IMR-90 (cell line): ENCODE measurements at regions not wholly inside any gene's neighbourhood (a gene's known extent, or its start where the extent isn't known, plus 50 kb on each side); places are given as distances from the start of the nearest gene placed in this dataset.
A peak's percentile ranks its signal among the peaks of the same experiment; 100 is the strongest.

Experiments
- ATAC-seq: fragments of 200-7000 bp; cut with Tn5 transposase; 2 replicates; pipeline ENCODE4 v1.9.1; 2020; ENCODE audit warnings: low read depth, mild to moderate bottlenecking, moderate library complexity
- BruUV-seq: library from RNA; stranded (reverse); fragments of 400-500 nt; replicated peaks from 2 replicates; lab custom pipeline; 2021; lab: Mats Ljungman, UMichigan
- CTCF ChIA-PET: fragments of 300-600 bp; formaldehyde crosslinking; extraction: SDS; loops from one replicate; lab custom pipeline; 2021; ENCODE audit warnings: antibody characterized with exemption; lab: Yijun Ruan, JAX
- POLR2A ChIA-PET: fragments of 300-600 bp; sonication (Branson Sonifier 250); formaldehyde crosslinking; loops from one replicate; lab custom pipeline; 2022; ENCODE audit warnings: antibody characterized with exemption; ENCODE audit not compliant: unreplicated experiment; lab: Charles Lee
- DNase-seq: peaks from one replicate; pipeline ENCODE4 v3.0.0; 2013
- H2AFZ ChIP-seq: replicated peaks from 2 replicates; pipeline ENCODE3; 2013; ENCODE audit warnings: low read length, mild to moderate bottlenecking; ENCODE audit not compliant: poor library complexity
- H2AK5ac ChIP-seq: 2 replicates; pipeline ENCODE4 v1.6.1; 2013; ENCODE audit warnings: low read depth, low read length, inconsistent platforms
- H2AK9ac ChIP-seq: replicated peaks from 2 replicates; pipeline ENCODE3; 2013; ENCODE audit warnings: mild to moderate bottlenecking, low read depth, low read length, moderate library complexity; ENCODE audit not compliant: poor library complexity
- H2BK120ac ChIP-seq: 2 replicates; pipeline ENCODE4 v1.6.1; 2013; ENCODE audit warnings: low read depth, low read length, inconsistent platforms
- H2BK15ac ChIP-seq: 3 replicates; pipeline ENCODE4 v1.6.1; 2013; ENCODE audit warnings: low read depth, low read length, inconsistent platforms
- H2BK20ac ChIP-seq: 2 replicates; pipeline ENCODE4 v1.6.1; 2013; ENCODE audit warnings: low read depth, mild to moderate bottlenecking, inconsistent platforms, low read length, moderate library complexity
- H2BK5ac ChIP-seq: 2 replicates; pipeline ENCODE4 v1.6.1; 2013; ENCODE audit warnings: mild to moderate bottlenecking, low read depth, low read length, inconsistent platforms; ENCODE audit not compliant: poor library complexity, severe bottlenecking
- H3K14ac ChIP-seq: replicated peaks from 2 replicates; pipeline ENCODE4 v1.6.1; 2013; ENCODE audit warnings: low read depth, low read length, inconsistent platforms
- H3K18ac ChIP-seq: 2 replicates; pipeline ENCODE4 v1.6.1; 2013; ENCODE audit warnings: low read depth, low read length, control low read depth
- H3K23ac ChIP-seq: 2 replicates; pipeline ENCODE4 v1.6.1; 2013; ENCODE audit warnings: low read depth, low read length, inconsistent platforms
- H3K27ac ChIP-seq: 2 replicates; pipeline ENCODE4 v1.5.1; 2013; ENCODE audit warnings: mild to moderate bottlenecking, control low read depth, low read length; ENCODE audit not compliant: insufficient read depth
- H3K27me3 ChIP-seq: 2 replicates; pipeline ENCODE4 v1.6.1; 2013; ENCODE audit warnings: low read length; ENCODE audit not compliant: control insufficient read depth, insufficient read depth
- H3K36me3 ChIP-seq: 2 replicates; pipeline ENCODE4 v1.6.1; 2013; ENCODE audit warnings: low read length, mixed read lengths; ENCODE audit not compliant: control insufficient read depth, insufficient read depth
- H3K4ac ChIP-seq: 2 replicates; pipeline ENCODE4 v1.6.1; 2013; ENCODE audit warnings: low read depth, low read length, inconsistent platforms
- H3K4me1 ChIP-seq: 2 replicates; pipeline ENCODE4 v1.6.1; 2013; ENCODE audit warnings: low read length, mixed read lengths; ENCODE audit not compliant: control insufficient read depth, insufficient read depth
- H3K4me2 ChIP-seq: 2 replicates; pipeline ENCODE4 v1.6.1; 2013; ENCODE audit warnings: low read depth, mild to moderate bottlenecking, control low read depth, low read length, moderate library complexity
- H3K4me3 ChIP-seq: 2 replicates; pipeline ENCODE4 v1.5.1; 2013; ENCODE audit warnings: low read depth, mild to moderate bottlenecking, control low read depth, low read length, moderate library complexity; ENCODE audit not compliant: insufficient read depth
- H3K56ac ChIP-seq: 2 replicates; pipeline ENCODE4 v1.6.1; 2013; ENCODE audit warnings: low read length, inconsistent platforms; ENCODE audit not compliant: insufficient read depth; ENCODE audit errors: extremely low read depth
- H3K79me1 ChIP-seq, 2 experiments: 2 replicates each; pipeline ENCODE4 v1.6.1; 2013; ENCODE audit warnings: low read length in 2 of 2, inconsistent platforms in 1 of 2, low read depth in 1 of 2
- H3K9ac ChIP-seq: 2 replicates; pipeline ENCODE4 v1.6.1; 2013; ENCODE audit warnings: low read depth, low read length, control low read depth
- H3K9me1 ChIP-seq: 2 replicates; pipeline ENCODE4 v1.6.1; 2013; ENCODE audit warnings: low read length, inconsistent platforms; ENCODE audit not compliant: insufficient read depth
- H3K9me3 ChIP-seq: 2 replicates; pipeline ENCODE4 v1.6.1; 2013; ENCODE audit warnings: low read length; ENCODE audit not compliant: control insufficient read depth, insufficient read depth
- H4K20me1 ChIP-seq: 2 replicates; pipeline ENCODE4 v1.6.1; 2013; ENCODE audit warnings: low read length, inconsistent platforms; ENCODE audit not compliant: insufficient read depth
- H4K5ac ChIP-seq: 2 replicates; pipeline ENCODE4 v1.6.1; 2013; ENCODE audit warnings: mild to moderate bottlenecking, low read depth, low read length, control low read depth
- H4K8ac ChIP-seq, 2 experiments: 2 replicates each; pipeline ENCODE4 v1.6.1; 2013; ENCODE audit warnings: low read depth in 2 of 2, low read length in 2 of 2, control low read depth in 1 of 2, inconsistent platforms in 1 of 2
- H4K91ac ChIP-seq: 2 replicates; pipeline ENCODE4 v1.6.1; 2013; ENCODE audit warnings: low read depth, low read length, inconsistent platforms; ENCODE audit not compliant: insufficient read depth
- BHLHE40 ChIP-seq: fragments of 150-350 bp; IDR thresholded peaks from 2 replicates; pipeline ENCODE4 v1.6.1; 2016; ENCODE audit warnings: mild to moderate bottlenecking, low read depth, low read length
- MAFK ChIP-seq: IDR thresholded peaks from 2 replicates; pipeline ENCODE4 v1.6.1; 2012; ENCODE audit warnings: low read depth, low read length, improper control_type of control experiment
- NFE2L2 ChIP-seq: fragments of 150-350 bp; IDR thresholded peaks from 2 replicates; pipeline ENCODE4 v1.6.1; 2016; ENCODE audit warnings: low read depth, mild to moderate bottlenecking, low read length
- RAD21 ChIP-seq: IDR thresholded peaks from 2 replicates; pipeline ENCODE4 v1.6.1; 2012; ENCODE audit warnings: low read length, improper control_type of control experiment
- RCOR1 ChIP-seq: IDR thresholded peaks from 2 replicates; pipeline ENCODE4 v1.6.1; 2012; ENCODE audit warnings: mild to moderate bottlenecking, low read length, improper control_type of control experiment; ENCODE audit not compliant: insufficient replicate concordance
- WGBS, 2 experiments: methylation state at CpG; one replicate each; pipeline versions ENCODE4 v1.1.5 to v1.1.7; 2013; ENCODE audit warnings: missing lambda C conversion rate in 2 of 2; ENCODE audit not compliant: insufficient read length in 1 of 2; ENCODE audit errors: extremely low coverage in 2 of 2; 5-methylcytosine and 5-hydroxymethylcytosine counted together
- dilution Hi-C: fragments of 300-500 bp; cut with HindIII; formaldehyde crosslinking; loops from one replicate; pipeline ENCODE4 v1.14.3; 2018; ENCODE audit warnings: low sequenced_read_pairs; ENCODE audit not compliant: unreplicated experiment
- in situ Hi-C: fragments of 300-500 bp; cut with MboI; formaldehyde crosslinking; loops from 3 replicates; pipeline ENCODE4 v1.14.3; 2019; ENCODE audit warnings: low sequenced_read_pairs, inconsistent platforms, mixed read lengths
- intact Hi-C: fragments of 100-400 bp; cut with micrococcal nuclease; formaldehyde crosslinking; loops from 2 replicates; pipeline ENCODE4 v1.10.0; 2022
- TF ChIP-seq, protein P1 (sequence below): fragments of 150-350 bp; IDR thresholded peaks from 2 replicates; pipeline ENCODE4 v1.6.1; 2017; ENCODE audit warnings: mild to moderate bottlenecking, antibody characterized with exemption, low read length, low read depth

DNA sequence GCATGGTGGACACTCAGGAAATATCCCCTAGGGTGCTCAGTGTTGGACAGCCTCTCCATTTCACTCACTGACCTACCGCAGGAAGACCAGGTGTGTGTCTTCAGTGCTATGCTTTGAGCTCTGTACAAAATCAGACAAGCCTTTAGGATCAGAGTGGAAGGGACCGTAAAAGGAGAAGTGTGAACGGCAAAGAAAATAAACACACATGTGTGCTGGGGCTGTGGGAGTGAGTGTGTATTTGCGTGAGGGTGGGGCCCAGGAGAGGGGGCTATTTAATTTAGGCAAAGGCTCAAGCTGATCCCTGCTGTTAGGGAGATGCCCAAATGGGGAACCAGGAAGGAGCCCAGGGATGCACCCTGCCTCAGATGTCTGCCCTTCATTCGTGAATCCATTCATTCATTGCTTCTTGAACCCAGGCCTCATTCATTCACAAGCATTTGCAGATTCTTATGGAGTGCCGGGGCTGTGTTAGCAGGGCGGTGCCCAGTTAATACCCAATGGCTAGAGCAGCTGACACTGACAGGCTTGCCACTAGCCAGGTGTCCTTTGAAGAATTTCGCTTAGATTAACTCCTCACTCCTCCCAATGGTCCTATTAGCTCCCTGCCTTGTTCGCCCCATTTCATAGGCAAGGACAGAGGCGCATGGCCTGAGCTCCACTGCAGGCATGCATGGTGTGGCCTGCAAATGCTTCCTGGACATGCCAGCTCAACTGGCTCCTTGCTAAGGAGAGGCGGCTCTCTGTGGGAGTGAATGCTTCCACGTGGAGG, 296.7 kb upstream of the FOXF1 start:
- H4K20me1 ChIP-seq, result no peaks in the 10 kb centered on the region
- DNase-seq, result no peak
- peaks cover 3 to 5% of the 10 kb centered on the region in 2 experiments; a peak in 1 of 4 replicates for H3K79me1 ChIP-seq
- intact Hi-C loops (no loop called here), in situ Hi-C loops (no loop called here), dilution Hi-C loops (no loop called here)
- ChIA-PET CTCF (no interaction called here), POLR2A (interaction anchor here (0.6 kb wide), 2 partner anchors 10 to 303 kb away, joined by 3 read pairs; no protein-coding TSS in a partner anchor)
- H3K4me2 ChIP-seq, result no peak overlapping the region
- peak overlapping the region; percentile 41; the same call in 1 of the 2 replicates for H3K14ac ChIP-seq
- H3K9me3 ChIP-seq, result no peaks in the 10 kb centered on the region
- 88% methylated on average over 7 of the region's 12 CpGs; no CpG with 5 or more reads in 1 of the 2 experiments for WGBS, 2 experiments
- peaks cover 19% of the 10 kb centered on the region for H3K4me1 ChIP-seq
- peaks cover 31% of the 10 kb centered on the region for H3K9me1 ChIP-seq
- H2BK5ac ChIP-seq, result no peak overlapping the region
- no peak overlapping the region for H3K9ac ChIP-seq
- H3K56ac ChIP-seq, result no peak overlapping the region
- peak overlapping the region; percentile 79 for H3K18ac ChIP-seq
- H4K5ac ChIP-seq, result peak overlapping the region; percentile 46
- H3K4me3 ChIP-seq, result no peak overlapping the region
- H2AFZ ChIP-seq, result no peak overlapping the region
- H2BK20ac ChIP-seq, result peak overlapping the region; percentile 73
- no peak overlapping the region for H2AK9ac ChIP-seq
- H3K4ac ChIP-seq, result peak overlapping the region; percentile 76
- H3K23ac ChIP-seq, result no peak overlapping the region
- H3K27me3 ChIP-seq, result no peaks in the 10 kb centered on the region
- no peaks in the 10 kb centered on the region for H3K36me3 ChIP-seq
- H2AK5ac ChIP-seq, result peak overlapping the region; percentile 97
- H4K91ac ChIP-seq, result peak overlapping the region; percentile 93
- ATAC-seq, result no peak
- H4K8ac ChIP-seq, result peak overlapping the region; percentile 75 to 80; a peak in 3 of 4 replicates
- TF ChIP-seq, protein P1, sequence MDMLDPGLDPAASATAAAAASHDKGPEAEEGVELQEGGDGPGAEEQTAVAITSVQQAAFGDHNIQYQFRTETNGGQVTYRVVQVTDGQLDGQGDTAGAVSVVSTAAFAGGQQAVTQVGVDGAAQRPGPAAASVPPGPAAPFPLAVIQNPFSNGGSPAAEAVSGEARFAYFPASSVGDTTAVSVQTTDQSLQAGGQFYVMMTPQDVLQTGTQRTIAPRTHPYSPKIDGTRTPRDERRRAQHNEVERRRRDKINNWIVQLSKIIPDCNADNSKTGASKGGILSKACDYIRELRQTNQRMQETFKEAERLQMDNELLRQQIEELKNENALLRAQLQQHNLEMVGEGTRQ, result no peak
- TF ChIP-seq RAD21 (no peak), RCOR1 (no peak), NFE2L2 (no peak), MAFK (no peak), BHLHE40 (no peak)
- peak overlapping the region; percentile 88; the same call in 2 of the 3 replicates for H2BK15ac ChIP-seq
- BruUV-seq, result no TSS peak
- peak overlapping the region; percentile 89 for H2BK120ac ChIP-seq
- peak overlapping the region; percentile 6; the same call in 1 of the 2 replicates for H3K27ac ChIP-seq
